ENCODE measurements at regions not wholly inside any gene's neighbourhood (a gene's known extent, or its start where the extent isn't known, plus 50 kb on each side); places are given as distances from the start of the nearest gene placed in this dataset.
A peak's percentile ranks its signal among the peaks of the same experiment; 100 is the strongest.

DNA sequence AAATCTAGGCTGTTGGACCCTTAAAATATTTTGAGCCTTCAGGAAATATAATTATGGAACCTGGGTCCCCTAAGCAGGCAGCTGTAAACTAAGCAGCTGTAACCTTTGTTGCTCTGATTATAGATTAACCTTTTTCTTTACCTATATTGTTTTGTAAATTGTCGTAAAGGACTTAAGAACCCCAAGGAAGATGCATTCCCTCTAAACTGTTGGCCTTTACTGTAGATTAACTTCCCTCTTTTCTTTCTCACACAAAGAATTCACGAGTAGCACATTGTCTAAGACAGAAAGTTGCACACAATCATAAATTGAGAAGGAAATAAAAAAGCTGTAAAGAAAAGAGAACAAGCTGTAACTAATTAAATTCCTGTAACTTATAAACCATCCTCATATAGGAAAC is 877.3 kb downstream of the ROBO2 start:
- no peak overlapping the region for H3K4me3 ChIP-seq (ENCODE audit: low read length)
- DNase-seq (ENCODE audit: low read depth): no peak
- TF ChIP-seq, protein P1, sequence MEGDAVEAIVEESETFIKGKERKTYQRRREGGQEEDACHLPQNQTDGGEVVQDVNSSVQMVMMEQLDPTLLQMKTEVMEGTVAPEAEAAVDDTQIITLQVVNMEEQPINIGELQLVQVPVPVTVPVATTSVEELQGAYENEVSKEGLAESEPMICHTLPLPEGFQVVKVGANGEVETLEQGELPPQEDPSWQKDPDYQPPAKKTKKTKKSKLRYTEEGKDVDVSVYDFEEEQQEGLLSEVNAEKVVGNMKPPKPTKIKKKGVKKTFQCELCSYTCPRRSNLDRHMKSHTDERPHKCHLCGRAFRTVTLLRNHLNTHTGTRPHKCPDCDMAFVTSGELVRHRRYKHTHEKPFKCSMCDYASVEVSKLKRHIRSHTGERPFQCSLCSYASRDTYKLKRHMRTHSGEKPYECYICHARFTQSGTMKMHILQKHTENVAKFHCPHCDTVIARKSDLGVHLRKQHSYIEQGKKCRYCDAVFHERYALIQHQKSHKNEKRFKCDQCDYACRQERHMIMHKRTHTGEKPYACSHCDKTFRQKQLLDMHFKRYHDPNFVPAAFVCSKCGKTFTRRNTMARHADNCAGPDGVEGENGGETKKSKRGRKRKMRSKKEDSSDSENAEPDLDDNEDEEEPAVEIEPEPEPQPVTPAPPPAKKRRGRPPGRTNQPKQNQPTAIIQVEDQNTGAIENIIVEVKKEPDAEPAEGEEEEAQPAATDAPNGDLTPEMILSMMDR (IDR thresholded peaks at IDR 0.05; ENCODE audit: insufficient read depth, low read depth, low read length, missing control alignments): no peak

DNA sequence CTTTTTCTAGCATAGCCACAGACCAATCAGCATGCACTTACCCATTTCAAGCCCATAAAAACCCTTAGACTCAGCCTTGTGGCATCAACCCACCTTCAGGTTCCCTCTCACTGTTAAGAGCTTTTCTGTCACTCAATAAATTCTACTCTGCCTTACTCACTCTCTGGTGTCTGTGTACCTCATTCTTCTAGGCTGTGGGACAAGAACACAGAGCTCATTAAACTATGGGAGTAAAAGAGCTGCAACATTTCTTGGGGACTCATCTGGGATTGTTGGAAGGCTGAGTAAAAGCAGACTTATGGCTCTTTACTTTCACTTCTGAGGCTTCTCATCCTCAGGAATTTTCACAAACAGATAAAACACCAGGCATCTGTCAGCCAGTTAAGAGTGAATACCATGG is 879.3 kb downstream of the ROBO2 start:
- TF ChIP-seq, protein P1 (IDR thresholded peaks at IDR 0.05; ENCODE audit: insufficient read depth, low read depth, low read length, missing control alignments): no peak
- no peak overlapping the region for H3K4me3 ChIP-seq (ENCODE audit: low read length)
- DNase-seq (ENCODE audit: low read depth): no peak

DNA sequence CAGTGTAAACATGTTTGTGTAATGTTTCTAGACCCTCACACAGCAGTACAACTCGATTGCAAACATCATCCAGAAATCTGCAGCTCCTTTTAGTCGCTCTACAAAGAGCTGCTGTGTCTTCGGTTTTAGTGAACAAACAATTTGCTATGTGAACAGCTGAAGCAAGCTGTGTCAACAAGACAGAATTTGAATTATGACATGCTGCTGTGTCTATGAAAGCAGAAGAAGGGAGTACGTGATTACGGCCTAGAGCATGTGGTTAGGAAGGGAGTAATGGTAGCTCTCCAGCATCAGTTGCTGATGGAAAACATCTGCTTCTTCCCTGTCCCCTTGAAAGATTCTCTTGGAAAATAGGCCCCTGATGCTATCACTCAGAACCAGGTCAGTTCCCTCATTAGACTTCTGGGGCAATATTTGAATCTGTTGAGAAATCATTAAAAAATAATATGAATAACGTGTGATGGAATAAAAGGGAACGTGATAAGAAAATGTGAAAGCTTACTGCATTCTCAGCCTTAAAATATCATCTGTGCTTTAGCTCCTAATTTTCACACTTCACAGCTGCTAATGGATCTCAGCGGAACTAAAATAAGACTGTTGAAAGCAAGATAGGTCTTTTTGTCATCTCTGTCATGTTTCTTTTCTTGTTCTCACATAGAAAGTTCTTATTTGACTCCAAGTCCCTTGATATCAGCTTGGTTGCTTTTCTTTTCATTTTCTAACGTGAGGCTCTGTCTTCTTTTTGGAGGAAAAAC is 891.5 kb downstream of the ROBO2 start:
- no peak overlapping the region for H3K4me3 ChIP-seq (ENCODE audit: low read length)
- TF ChIP-seq, protein P1 (IDR thresholded peaks at IDR 0.05; ENCODE audit: insufficient read depth, low read depth, low read length, missing control alignments): no peak
- DNase-seq (ENCODE audit: low read depth): no peak

DNA sequence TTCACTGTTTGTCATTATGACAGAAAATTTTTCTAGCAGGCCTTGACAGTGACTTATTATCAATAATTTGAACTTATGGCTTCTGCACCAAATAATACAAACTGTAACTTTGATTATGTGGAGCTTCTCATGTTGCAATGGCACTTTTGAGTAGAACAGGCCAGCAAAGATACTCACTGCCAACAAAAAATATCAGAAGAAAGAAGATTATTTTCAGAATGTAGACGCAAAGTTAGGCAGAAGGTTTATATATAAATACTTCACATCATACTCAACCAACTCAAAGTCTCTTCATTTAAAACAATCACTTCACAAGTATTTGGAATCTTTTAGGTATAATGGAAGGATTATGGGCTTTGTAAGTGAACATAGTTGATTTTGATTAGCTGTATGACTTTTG is 893.0 kb downstream of the ROBO2 start:
- TF ChIP-seq, protein P1 (IDR thresholded peaks at IDR 0.05; ENCODE audit: insufficient read depth, low read depth, low read length, missing control alignments): no peak
- no peak for DNase-seq (ENCODE audit: low read depth)
- H3K4me3 ChIP-seq (ENCODE audit: low read length): no peak overlapping the region

DNA sequence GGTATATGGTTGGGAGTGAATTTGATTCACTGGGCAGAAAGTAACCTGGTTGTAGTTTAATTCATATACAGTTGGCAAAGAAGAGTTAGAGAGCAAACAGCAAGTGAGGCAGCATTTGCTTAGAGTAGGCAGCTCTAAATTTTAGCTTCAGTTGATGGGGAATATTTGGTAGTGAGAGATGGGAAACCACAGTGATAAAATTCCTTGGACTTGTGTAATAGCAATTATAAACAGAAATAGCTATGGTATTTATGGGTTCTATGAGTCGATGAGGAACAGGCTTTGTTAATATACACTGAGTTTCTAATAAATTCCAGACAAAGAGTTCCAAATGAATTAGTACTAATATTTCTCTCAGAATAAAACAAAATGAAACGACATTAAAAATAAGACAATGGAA is 894.0 kb downstream of the ROBO2 start:
- no peak for DNase-seq (ENCODE audit: low read depth)

DNA sequence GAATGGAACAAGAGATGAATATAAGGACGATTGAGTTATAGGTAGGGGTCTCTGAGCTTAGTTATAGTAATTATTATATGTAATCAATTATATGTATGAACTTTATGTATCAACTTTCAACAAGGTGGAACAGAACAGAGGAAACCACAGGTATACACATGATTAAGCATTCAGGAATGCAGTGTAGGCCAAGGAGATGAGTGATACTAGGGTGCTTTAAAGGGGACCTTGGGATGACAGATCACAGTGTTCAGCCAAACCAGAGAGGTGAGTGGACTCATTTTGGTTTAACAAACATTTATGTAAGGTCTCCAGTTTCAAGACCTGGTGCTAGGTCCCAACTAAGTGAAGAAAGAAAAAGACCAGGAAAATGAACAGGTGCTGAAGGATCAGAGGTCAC is 895.5 kb downstream of the ROBO2 start:
- H3K4me3 ChIP-seq (ENCODE audit: low read length): no peak overlapping the region
- TF ChIP-seq, protein P1 (IDR thresholded peaks at IDR 0.05; ENCODE audit: insufficient read depth, low read depth, low read length, missing control alignments): no peak
- peak; percentile 78 for DNase-seq (ENCODE audit: low read depth)

More for the DNA sequence above, 894.0 kb downstream of the ROBO2 start:
- TF ChIP-seq, protein P1 (IDR thresholded peaks at IDR 0.05; ENCODE audit: insufficient read depth, low read depth, low read length, missing control alignments): no peak
- H3K4me3 ChIP-seq (ENCODE audit: low read length): no peak overlapping the region

DNA sequence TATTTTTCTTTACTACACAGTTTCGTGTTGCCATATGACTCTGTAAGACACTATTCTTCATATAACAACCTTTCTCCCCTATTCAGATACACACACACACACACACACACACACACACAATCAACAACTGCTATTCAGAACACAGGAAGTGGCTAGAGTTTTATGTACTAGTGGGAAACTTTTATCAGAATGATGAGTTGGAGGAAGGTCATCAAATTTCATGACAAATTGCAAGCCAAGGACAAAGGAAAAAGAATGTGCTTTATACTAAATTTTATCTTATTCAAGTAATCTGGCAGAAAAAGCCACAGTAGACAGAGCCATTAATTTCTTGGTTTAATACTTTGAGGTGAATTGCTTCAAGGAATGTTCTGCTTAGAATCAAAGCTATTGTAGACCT is 899.8 kb downstream of the ROBO2 start:
- TF ChIP-seq, protein P1 (IDR thresholded peaks at IDR 0.05; ENCODE audit: insufficient read depth, low read depth, low read length, missing control alignments): no peak
- DNase-seq (ENCODE audit: low read depth): no peak
- H3K4me3 ChIP-seq (ENCODE audit: low read length): no peak overlapping the region
